Coronary artery (tissue), 2 donors: ENCODE measurements at regions not wholly inside any gene's neighbourhood (a gene's known extent, or its start where the extent isn't known, plus 50 kb on each side); places are given as distances from the start of the nearest gene placed in this dataset.

ENCODE experiments used
- DNase-seq: peaks from one replicate; pipeline ENCODE4 v3.0.0-alpha.2; 2017; ENCODE audit warnings: low spot score
- H3K27ac ChIP-seq, 2 donors: fragments of 200-600 bp; sonication (generic); one replicate each; pipeline ENCODE4 v1.5.1; 2016 to 2019
- H3K4me3 ChIP-seq: fragments of 200-600 bp; sonication (generic); 2 replicates; pipeline ENCODE4 v1.5.1; 2016; ENCODE audit warnings: mild to moderate bottlenecking, moderate library complexity
- CTCF ChIP-seq: fragments of 200-600 bp; sonication (generic); IDR thresholded peaks from one replicate; pipeline ENCODE4 v1.5.1; 2019; ENCODE audit warnings: antibody characterized with exemption

- no peak for DNase-seq
- Histone ChIP-seq H3K4me3 (no peak overlapping the region), H3K27ac (no peak overlapping the region)
- no peak for TF ChIP-seq CTCF
These were observed 868.1 kb upstream of the AUTS2 start for GRCh38 chr7:68730194-68730593.

- H3K4me3 ChIP-seq: no peak overlapping the region
- H3K27ac ChIP-seq: no peak overlapping the region
- no peak for DNase-seq
- TF ChIP-seq CTCF: no peak
These were observed 867.3 kb upstream of the AUTS2 start for GRCh38 chr7:68730964-68731363.

- DNase-seq: no peak
- Histone ChIP-seq H3K27ac (no peak overlapping the region), H3K4me3 (no peak overlapping the region)
- no peak for TF ChIP-seq CTCF
These were observed 864.8 kb upstream of the AUTS2 start for GRCh38 chr7:68733219-68734153.

- Histone ChIP-seq H3K27ac (no peak overlapping the region), H3K4me3 (no peak overlapping the region)
- TF ChIP-seq CTCF: no peak
- DNase-seq: no peak
These were observed 863.8 kb upstream of the AUTS2 start for GRCh38 chr7:68734431-68734830.

GRCh38 chr7:68739306-68739705 lies 859.0 kb upstream of the AUTS2 start:
- H3K27ac ChIP-seq: no peak overlapping the region
- no peak overlapping the region for H3K4me3 ChIP-seq
- no peak for TF ChIP-seq CTCF
- DNase-seq: no peak

GRCh38 chr7:68744036-68744435 lies 854.2 kb upstream of the AUTS2 start:
- no peak for DNase-seq
- Histone ChIP-seq H3K4me3 (no peak overlapping the region), H3K27ac (no peak overlapping the region)
- TF ChIP-seq CTCF: no peak
